Osteoblast (primary cell): ENCODE measurements at regions not wholly inside any gene's neighbourhood (a gene's known extent, or its start where the extent isn't known, plus 50 kb on each side); places are given as distances from the start of the nearest gene placed in this dataset.

Experiments used
- DNase-seq: peaks from one replicate; pipeline ENCODE4 v3.0.0; 2011; ENCODE audit warnings: low spot score, mixed read lengths; ENCODE audit not compliant: insufficient read length; ENCODE audit errors: missing footprints
- H2AFZ ChIP-seq: 2 replicates; pipeline ENCODE4 v1.6.0; 2011; ENCODE audit warnings: mild to moderate bottlenecking, low read length
- H3K27ac ChIP-seq: 2 replicates; pipeline ENCODE4 v1.5.1; 2011; ENCODE audit warnings: mild to moderate bottlenecking, low read depth, low read length, moderate library complexity
- H3K27me3 ChIP-seq: 2 replicates; pipeline ENCODE4 v1.6.0; 2012; ENCODE audit warnings: mild to moderate bottlenecking, control low read depth, inconsistent platforms, low read length, moderate library complexity; ENCODE audit not compliant: insufficient read depth
- H3K36me3 ChIP-seq: 2 replicates; pipeline ENCODE4 v1.5.1; 2011; ENCODE audit warnings: mild to moderate bottlenecking, low read length, control low read depth, moderate library complexity; ENCODE audit not compliant: insufficient read depth
- H3K4me1 ChIP-seq: 2 replicates; pipeline ENCODE4 v1.5.1; 2011; ENCODE audit warnings: mild to moderate bottlenecking, low read length, control low read depth, moderate library complexity; ENCODE audit not compliant: insufficient read depth
- H3K4me2 ChIP-seq: 2 replicates; pipeline ENCODE4 v1.6.0; 2011; ENCODE audit warnings: mild to moderate bottlenecking, low read length; ENCODE audit not compliant: insufficient read depth
- H3K4me3 ChIP-seq: fragments of 200-600 bp; sonication (generic); 3 replicates; pipeline ENCODE4 v1.5.1; 2012; ENCODE audit warnings: mild to moderate bottlenecking, low read length, inconsistent platforms; ENCODE audit not compliant: insufficient read depth
- H3K79me2 ChIP-seq: 2 replicates; pipeline ENCODE4 v1.6.0; 2012; ENCODE audit warnings: mild to moderate bottlenecking, low read length, control low read depth, inconsistent platforms; ENCODE audit not compliant: insufficient read depth
- H3K9me3 ChIP-seq: 2 replicates; pipeline ENCODE4 v1.5.1; 2011; ENCODE audit warnings: low read depth, low read length, control low read depth
- H4K20me1 ChIP-seq: 2 replicates; pipeline ENCODE4 v1.6.0; 2012; ENCODE audit warnings: mild to moderate bottlenecking, low read length, control low read depth; ENCODE audit not compliant: insufficient read depth
- CTCF ChIP-seq: IDR thresholded peaks from 2 replicates; pipeline ENCODE4 v1.5.1; 2011; ENCODE audit warnings: mild to moderate bottlenecking, low read depth, low read length, moderate library complexity; ENCODE audit errors: extremely low read depth

GRCh38 chr1:208616776-208617175, 372.6 kb upstream of the PLXNA2 start:
- Histone ChIP-seq H3K36me3 (no peaks in the 10 kb centered on the region), H2AFZ (no peak overlapping the region), H3K27ac (no peak overlapping the region), H4K20me1 (no peaks in the 10 kb centered on the region), H3K9me3 (no peaks in the 10 kb centered on the region), H3K4me2 (no peak overlapping the region), H3K4me1 (no peaks in the 10 kb centered on the region), H3K79me2 (no peaks in the 10 kb centered on the region), H3K27me3 (no peaks in the 10 kb centered on the region), H3K4me3 (no peak overlapping the region)
- no peak for TF ChIP-seq CTCF
- no peak for DNase-seq

GRCh38 chr1:208628022-208628914, 384.1 kb upstream of the PLXNA2 start:
- Histone ChIP-seq H3K79me2 (no peaks in the 10 kb centered on the region), H3K27ac (no peak overlapping the region), H2AFZ (no peak overlapping the region), H3K4me2 (no peak overlapping the region), H3K9me3 (no peaks in the 10 kb centered on the region), H3K27me3 (no peaks in the 10 kb centered on the region), H3K36me3 (no peaks in the 10 kb centered on the region), H3K4me1 (no peaks in the 10 kb centered on the region), H3K4me3 (no peak overlapping the region), H4K20me1 (no peaks in the 10 kb centered on the region)
- no peak for TF ChIP-seq CTCF
- no peak for DNase-seq

GRCh38 chr1:208631092-208631491, 386.9 kb upstream of the PLXNA2 start:
- Histone ChIP-seq H2AFZ (no peak overlapping the region), H3K27me3 (no peaks in the 10 kb centered on the region), H3K4me2 (no peak overlapping the region), H3K27ac (no peak overlapping the region), H3K4me3 (no peak overlapping the region), H3K79me2 (no peaks in the 10 kb centered on the region), H3K4me1 (no peaks in the 10 kb centered on the region), H4K20me1 (no peaks in the 10 kb centered on the region), H3K36me3 (no peaks in the 10 kb centered on the region), H3K9me3 (no peaks in the 10 kb centered on the region)
- DNase-seq: no peak
- no peak for TF ChIP-seq CTCF

GRCh38 chr1:208631506-208631905, 387.3 kb upstream of the PLXNA2 start:
- H3K4me2 ChIP-seq: no peak overlapping the region
- H3K79me2 ChIP-seq: no peaks in the 10 kb centered on the region
- no peak overlapping the region for H3K4me3 ChIP-seq
- no peak overlapping the region for H3K27ac ChIP-seq
- no peak overlapping the region for H2AFZ ChIP-seq
- H3K9me3 ChIP-seq: no peaks in the 10 kb centered on the region
- H3K36me3 ChIP-seq: no peaks in the 10 kb centered on the region
- H3K27me3 ChIP-seq: no peaks in the 10 kb centered on the region
- TF ChIP-seq CTCF: no peak
- DNase-seq: no peak
- no peaks in the 10 kb centered on the region for H3K4me1 ChIP-seq
- no peaks in the 10 kb centered on the region for H4K20me1 ChIP-seq
